ENCODE measurements at regions not wholly inside any gene's neighbourhood (a gene's known extent, or its start where the extent isn't known, plus 50 kb on each side); places are given as distances from the start of the nearest gene placed in this dataset.

DNA sequence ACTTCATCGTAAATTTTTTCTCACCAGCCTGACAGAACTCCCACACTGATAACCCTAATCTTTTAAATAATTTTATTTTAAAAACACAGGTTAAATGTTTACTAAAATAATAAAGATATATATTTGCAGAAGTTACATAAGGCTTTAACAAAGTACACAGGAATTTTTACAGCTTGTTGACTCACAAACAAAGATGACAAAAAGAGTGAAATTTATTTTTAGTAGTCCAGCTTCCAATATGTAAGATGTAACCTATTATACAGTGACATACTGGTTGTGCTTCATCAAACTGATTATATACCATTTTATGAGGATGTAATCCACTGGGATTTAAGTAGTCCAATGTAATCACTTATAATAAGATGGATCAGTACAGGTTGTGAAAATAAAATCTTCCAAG lies 348.9 kb upstream of the SLC39A10 start:
- no peak for TF ChIP-seq POLR2A (IDR thresholded peaks at IDR 0.05; ENCODE audit: low read depth, low read length)
- no peak for TF ChIP-seq POLR2AphosphoS5 (IDR thresholded peaks at IDR 0.05; ENCODE audit: low read depth, low read length)

Measured in GM12892 (cell line).